AG09319 (cell line): ENCODE measurements at regions not wholly inside any gene's neighbourhood (a gene's known extent, or its start where the extent isn't known, plus 50 kb on each side); places are given as distances from the start of the nearest gene placed in this dataset.

ENCODE experiments used
- DNase-seq: peaks from one replicate; pipeline ENCODE4 v3.0.0-alpha.2; 2010; ENCODE audit warnings: low read depth; ENCODE audit errors: extremely low read depth
- TF ChIP-seq, protein P1 (sequence below): IDR thresholded peaks from 2 replicates; pipeline ENCODE4 v1.5.1; 2011; ENCODE audit warnings: low read depth, mild to moderate bottlenecking, inconsistent platforms, low read length, moderate library complexity

GRCh38 chr15:62818691-62819090 lies 223.9 kb upstream of the TPM1 start:
- TF ChIP-seq, protein P1, sequence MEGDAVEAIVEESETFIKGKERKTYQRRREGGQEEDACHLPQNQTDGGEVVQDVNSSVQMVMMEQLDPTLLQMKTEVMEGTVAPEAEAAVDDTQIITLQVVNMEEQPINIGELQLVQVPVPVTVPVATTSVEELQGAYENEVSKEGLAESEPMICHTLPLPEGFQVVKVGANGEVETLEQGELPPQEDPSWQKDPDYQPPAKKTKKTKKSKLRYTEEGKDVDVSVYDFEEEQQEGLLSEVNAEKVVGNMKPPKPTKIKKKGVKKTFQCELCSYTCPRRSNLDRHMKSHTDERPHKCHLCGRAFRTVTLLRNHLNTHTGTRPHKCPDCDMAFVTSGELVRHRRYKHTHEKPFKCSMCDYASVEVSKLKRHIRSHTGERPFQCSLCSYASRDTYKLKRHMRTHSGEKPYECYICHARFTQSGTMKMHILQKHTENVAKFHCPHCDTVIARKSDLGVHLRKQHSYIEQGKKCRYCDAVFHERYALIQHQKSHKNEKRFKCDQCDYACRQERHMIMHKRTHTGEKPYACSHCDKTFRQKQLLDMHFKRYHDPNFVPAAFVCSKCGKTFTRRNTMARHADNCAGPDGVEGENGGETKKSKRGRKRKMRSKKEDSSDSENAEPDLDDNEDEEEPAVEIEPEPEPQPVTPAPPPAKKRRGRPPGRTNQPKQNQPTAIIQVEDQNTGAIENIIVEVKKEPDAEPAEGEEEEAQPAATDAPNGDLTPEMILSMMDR: no peak
- no peak for DNase-seq

DNA sequence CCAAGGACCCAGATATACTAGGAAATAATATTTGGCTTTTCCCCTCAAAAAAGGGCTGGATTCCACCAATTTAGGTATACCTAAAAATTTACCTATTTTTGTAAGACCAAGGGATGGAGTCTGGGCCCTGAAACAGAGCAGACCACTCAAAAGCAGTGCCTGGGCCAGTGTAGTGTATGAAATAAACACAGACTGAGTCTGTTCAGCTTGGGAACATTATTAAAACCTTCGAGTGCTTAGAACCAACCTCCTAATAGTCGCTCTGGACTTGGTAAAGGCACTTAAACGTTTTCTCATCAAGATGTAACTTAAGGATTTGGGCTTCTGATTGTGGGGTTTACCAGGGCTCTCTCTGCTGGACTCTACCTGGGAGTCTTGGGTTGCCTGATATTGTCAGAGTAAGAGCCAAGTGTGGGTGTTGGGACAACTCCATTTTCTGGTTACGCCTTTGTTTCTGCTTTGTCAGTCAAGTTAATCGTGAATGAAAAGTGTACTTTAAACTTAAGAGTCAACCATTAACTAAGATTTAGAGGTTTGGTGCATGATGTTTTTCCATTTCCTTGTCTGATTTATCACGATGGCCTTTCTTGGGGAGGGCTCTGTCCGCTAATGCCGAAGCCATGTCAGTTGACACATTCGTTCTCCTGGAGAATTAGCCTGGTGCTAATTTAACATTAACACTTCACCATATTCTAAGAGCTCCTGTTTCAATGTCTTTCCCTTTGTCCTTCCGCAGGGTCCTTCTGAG lies 221.0 kb upstream of the TPM1 start:
- TF ChIP-seq, protein P1: no peak
- DNase-seq: no peak

DNA sequence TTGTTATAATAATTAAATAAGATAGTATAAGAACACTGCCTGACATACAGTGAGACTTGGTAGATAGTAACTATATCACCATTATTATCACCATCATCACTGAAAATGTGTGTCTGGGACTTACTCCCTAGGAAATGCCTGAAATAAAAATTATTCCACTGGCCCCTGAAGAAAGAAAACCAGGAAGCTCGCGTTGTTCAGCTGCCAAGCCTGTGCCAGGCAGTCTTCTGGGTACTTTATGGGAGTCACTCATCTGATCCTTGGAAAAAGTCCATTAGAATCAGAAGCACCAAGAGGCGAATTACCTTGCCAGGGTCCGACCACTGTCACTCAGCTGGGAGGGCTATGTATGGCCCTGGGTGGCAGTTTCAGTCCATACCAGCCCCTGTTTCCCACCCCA lies 220.3 kb upstream of the TPM1 start:
- no peak for DNase-seq
- TF ChIP-seq, protein P1: no peak

DNA sequence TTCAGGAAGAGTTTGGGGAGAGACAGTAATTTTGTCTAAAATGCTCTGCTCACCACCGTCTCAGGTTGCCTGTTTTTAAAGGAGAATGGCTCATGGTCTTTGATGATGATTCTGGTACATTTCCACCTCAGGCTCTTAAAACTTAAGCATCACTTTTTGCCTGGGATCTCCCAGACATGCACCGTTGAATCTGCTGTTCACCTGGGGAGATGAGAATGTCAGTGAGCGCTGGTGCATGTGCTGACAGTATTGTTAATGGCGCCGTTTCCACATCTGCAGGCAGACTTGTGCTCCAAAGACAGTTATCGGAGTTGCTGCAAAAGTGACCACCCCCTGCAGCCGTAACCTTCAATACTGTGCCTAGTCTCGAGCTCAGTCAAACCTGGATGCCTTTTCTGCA lies 219.0 kb upstream of the TPM1 start:
- TF ChIP-seq, protein P1: no peak
- no peak for DNase-seq

DNA sequence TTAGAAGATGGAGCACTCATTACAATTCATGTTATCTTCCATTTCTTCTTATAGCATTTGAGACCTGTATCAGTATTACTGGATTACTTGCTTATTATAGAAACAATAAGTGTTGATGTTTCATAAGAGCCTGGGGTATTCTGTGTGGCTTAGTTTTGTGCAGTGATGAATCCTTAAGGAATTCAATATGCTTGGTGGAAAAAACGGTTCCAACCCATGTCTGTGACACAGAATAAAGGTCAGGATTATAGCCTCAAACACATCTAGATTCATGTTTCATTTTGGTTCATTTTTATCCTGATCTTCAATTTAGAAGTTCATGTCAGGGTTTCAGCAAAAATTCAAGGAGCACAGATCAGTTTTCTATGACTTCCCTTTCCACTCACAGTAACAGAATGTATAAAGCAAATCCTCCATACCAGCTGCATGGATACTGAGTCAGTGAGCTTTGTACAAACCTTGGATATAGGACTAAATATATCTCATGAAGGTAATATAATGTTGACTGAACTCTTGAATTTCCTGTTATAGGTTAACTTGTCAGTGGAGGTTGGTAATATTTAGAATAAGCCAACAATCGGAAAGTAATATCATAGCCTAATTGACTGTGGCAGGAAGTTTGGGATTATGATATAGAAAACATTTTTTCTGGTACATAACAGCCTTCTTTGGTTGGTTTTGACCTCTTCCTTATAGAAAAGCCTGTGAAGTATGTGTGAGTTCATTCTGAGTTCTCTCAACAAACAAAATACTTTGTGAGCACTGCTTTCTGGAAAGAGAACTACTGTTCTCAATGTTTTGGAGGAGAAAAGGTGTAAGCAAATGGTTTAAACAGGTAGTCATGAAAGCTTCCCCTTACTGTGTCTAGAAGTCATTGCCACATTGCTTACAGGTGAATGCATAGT lies 218.2 kb upstream of the TPM1 start:
- TF ChIP-seq, protein P1: no peak
- DNase-seq: peak; percentile 49

DNA sequence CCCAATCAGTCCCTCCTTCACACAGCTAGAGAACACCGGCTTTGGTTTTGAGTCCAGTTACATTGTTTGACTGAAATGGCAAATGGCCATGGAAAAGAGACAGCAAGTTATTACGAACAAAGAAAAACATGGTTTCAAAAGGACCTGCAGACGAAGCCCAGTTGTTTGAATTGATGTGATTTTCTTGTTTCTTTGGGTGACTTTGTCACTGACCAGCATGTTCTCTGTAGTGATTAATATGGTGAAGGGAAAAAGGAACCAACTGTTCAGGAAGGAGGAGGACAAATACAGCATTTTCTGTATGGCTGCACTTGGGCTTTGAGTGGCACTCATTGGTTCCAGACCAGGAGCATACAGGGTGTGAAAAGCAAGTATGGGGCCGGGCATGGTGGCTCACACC lies 217.4 kb upstream of the TPM1 start:
- TF ChIP-seq, protein P1: no peak
- DNase-seq: no peak

- TF ChIP-seq, protein P1: no peak
- no peak for DNase-seq
These were observed 216.0 kb upstream of the TPM1 start for GRCh38 chr15:62826561-62826960.
